H1 (cell line): ENCODE measurements at regions not wholly inside any gene's neighbourhood (a gene's known extent, or its start where the extent isn't known, plus 50 kb on each side); places are given as distances from the start of the nearest gene placed in this dataset.

ENCODE experiments used
- ASH2L ChIP-seq: fragments of 200-600, 300-600 bp; sonication (generic); IDR thresholded peaks from one replicate; pipeline ENCODE4 v1.7.1; 2017; ENCODE audit warnings: low read length
- CHD2 ChIP-seq: IDR thresholded peaks from 2 replicates; pipeline ENCODE4 v1.6.1; 2012; ENCODE audit warnings: low read length, improper control_type of control experiment
- CHD7 ChIP-seq: fragments of 300-600 bp; sonication (generic); IDR thresholded peaks from 2 replicates; pipeline ENCODE4 v1.7.1; 2012; ENCODE audit warnings: low read length, moderate library complexity, mild to moderate bottlenecking, inconsistent platforms; ENCODE audit not compliant: insufficient replicate concordance
- JUND ChIP-seq: IDR thresholded peaks from 2 replicates; pipeline ENCODE4 v1.6.1; 2011; ENCODE audit warnings: mild to moderate bottlenecking, improper control_type of control experiment, low read length
- POLR2AphosphoS5 ChIP-seq: IDR thresholded peaks from 2 replicates; pipeline ENCODE4 v1.6.1; 2011; ENCODE audit warnings: low read depth, low read length
- TAF1 ChIP-seq: IDR thresholded peaks from 2 replicates; pipeline ENCODE4 v1.6.1; 2011; ENCODE audit warnings: mild to moderate bottlenecking, low read depth, low read length
- TCF12 ChIP-seq: IDR thresholded peaks from 2 replicates; pipeline ENCODE4 v1.6.1; 2011; ENCODE audit warnings: low read depth, mild to moderate bottlenecking, low read length
- TF ChIP-seq, protein P1 (sequence below), 3 experiments: IDR thresholded peaks; 1 replicate in 2 of 3; 2 replicates in 1 of 3; pipeline versions ENCODE4 v1.5.1 to v1.6.1; 2011; ENCODE audit warnings: low read length in 3 of 3, mild to moderate bottlenecking in 3 of 3, inconsistent platforms in 2 of 3, low read depth in 1 of 3, moderate library complexity in 1 of 3; ENCODE audit not compliant: insufficient read depth in 1 of 3; ENCODE audit errors: control extremely low read depth in 1 of 3

DNA sequence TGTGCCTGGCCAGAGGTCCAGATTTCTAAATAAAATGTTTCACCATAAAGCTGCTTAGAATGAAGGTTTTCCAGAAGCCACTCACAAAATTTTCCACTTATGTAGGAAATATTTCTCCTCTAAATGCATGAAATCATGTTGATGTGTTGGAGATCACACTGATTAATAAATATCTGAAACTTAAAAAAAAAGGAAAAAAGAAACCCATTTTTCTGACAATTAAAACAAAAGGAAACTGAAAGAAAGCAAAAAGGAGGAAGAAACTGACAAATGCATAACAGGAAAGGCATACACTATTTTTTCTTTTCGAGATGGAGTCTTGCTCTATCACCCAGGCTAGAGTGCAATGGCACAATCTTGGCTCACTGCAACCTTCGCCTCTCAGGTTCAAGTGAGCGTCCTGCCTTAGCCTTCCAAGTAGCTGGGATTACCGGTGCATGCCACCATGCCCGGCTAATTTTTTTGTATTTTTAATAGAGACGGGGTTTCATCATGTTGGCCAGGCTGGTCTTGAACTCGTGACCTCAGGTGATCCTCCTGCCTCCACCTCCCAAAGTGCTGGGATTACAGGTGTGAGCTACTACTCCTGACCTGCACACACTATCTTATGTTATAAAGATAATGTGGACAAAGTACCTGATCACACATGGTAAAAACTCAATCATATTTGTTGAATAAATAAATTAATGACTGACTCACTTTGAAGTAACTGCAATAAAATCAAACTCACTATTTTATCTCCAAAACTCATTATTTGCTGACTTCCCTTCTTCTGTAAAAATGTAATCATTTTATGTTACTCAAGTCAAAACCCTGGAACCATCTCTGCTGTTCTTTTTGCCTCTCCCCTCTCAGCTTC is 149.8 kb upstream of the NR5A2 start:
- TF ChIP-seq, protein P1, sequence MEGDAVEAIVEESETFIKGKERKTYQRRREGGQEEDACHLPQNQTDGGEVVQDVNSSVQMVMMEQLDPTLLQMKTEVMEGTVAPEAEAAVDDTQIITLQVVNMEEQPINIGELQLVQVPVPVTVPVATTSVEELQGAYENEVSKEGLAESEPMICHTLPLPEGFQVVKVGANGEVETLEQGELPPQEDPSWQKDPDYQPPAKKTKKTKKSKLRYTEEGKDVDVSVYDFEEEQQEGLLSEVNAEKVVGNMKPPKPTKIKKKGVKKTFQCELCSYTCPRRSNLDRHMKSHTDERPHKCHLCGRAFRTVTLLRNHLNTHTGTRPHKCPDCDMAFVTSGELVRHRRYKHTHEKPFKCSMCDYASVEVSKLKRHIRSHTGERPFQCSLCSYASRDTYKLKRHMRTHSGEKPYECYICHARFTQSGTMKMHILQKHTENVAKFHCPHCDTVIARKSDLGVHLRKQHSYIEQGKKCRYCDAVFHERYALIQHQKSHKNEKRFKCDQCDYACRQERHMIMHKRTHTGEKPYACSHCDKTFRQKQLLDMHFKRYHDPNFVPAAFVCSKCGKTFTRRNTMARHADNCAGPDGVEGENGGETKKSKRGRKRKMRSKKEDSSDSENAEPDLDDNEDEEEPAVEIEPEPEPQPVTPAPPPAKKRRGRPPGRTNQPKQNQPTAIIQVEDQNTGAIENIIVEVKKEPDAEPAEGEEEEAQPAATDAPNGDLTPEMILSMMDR (IDR thresholded peaks at IDR 0.05; ENCODE audit: control extremely low read depth in 1 of 3, insufficient read depth in 1 of 3, low read depth in 1 of 3, low read length in 3 of 3), result no peak
- TF ChIP-seq JUND (no peak), TCF12 (no peak), CHD2 (no peak), CHD7 (no peak), ASH2L (no peak), POLR2AphosphoS5 (no peak), TAF1 (no peak)
